ENCODE measurements at regions not wholly inside any gene's neighbourhood (a gene's known extent, or its start where the extent isn't known, plus 50 kb on each side); places are given as distances from the start of the nearest gene placed in this dataset.
A peak's percentile ranks its signal among the peaks of the same experiment; 100 is the strongest.
"Not testable (repeated sequence)": the region's sequence is repeated elsewhere in the genome, so short reads cannot be mapped to it uniquely, and the experiment has no call there.

- not testable (repeated sequence) for DNase-seq
These were observed 69.5 kb downstream of the MDH2 start for GRCh38 chr7:76117306-76117991.

- DNase-seq = not testable (repeated sequence)
These were observed 70.5 kb downstream of the MDH2 start for GRCh38 chr7:76118253-76119036.

GRCh38 chr7:76121044-76121443 is 73.1 kb downstream of the MDH2 start:
- no peak for DNase-seq

- DNase-seq = peak; percentile 8 to 32
These were observed 74.8 kb downstream of the MDH2 start for GRCh38 chr7:76122516-76123239.

- no peak for DNase-seq
These were observed 75.4 kb downstream of the MDH2 start for GRCh38 chr7:76123316-76123715.

- DNase-seq = no peak
These were observed 76.1 kb upstream of the SRRM3 start for GRCh38 chr7:76125560-76125959.

GRCh38 chr7:76126632-76127031 is 75.1 kb upstream of the SRRM3 start:
- DNase-seq = no peak

GRCh38 chr7:76129366-76129765 is 72.3 kb upstream of the SRRM3 start:
- peak in 1 of 2 donors; percentile 41 for DNase-seq

GRCh38 chr7:76129836-76130235 is 71.9 kb upstream of the SRRM3 start:
- DNase-seq = no peak

GRCh38 chr7:76130661-76131060 is 71.0 kb upstream of the SRRM3 start:
- DNase-seq = peak; percentile 30 to 49

GRCh38 chr7:76131887-76132286 is 69.8 kb upstream of the SRRM3 start:
- DNase-seq = not testable (repeated sequence)

- peak in 1 of 2 donors; percentile 6 for DNase-seq
These were observed 68.4 kb upstream of the SRRM3 start for GRCh38 chr7:76133164-76133775.

- no peak for DNase-seq
These were observed 67.9 kb upstream of the SRRM3 start for GRCh38 chr7:76133839-76134238.

- not testable (repeated sequence) for DNase-seq
These were observed 66.4 kb upstream of the SRRM3 start for GRCh38 chr7:76135263-76135662.

GRCh38 chr7:76138577-76139313 is 63.0 kb upstream of the SRRM3 start:
- peak in 1 of 2 donors; percentile 6 for DNase-seq

GRCh38 chr7:76139670-76140069 is 62.0 kb upstream of the SRRM3 start:
- DNase-seq = no peak

GRCh38 chr7:76140259-76140658 is 61.4 kb upstream of the SRRM3 start:
- DNase-seq = not testable (repeated sequence)

GRCh38 chr7:76142861-76143260 is 58.8 kb upstream of the SRRM3 start:
- no peak for DNase-seq

- not testable (repeated sequence) for DNase-seq
These were observed 56.9 kb upstream of the SRRM3 start for GRCh38 chr7:76144664-76145270.

- DNase-seq = no peak
These were observed 55.3 kb upstream of the SRRM3 start for GRCh38 chr7:76146374-76146773.

- DNase-seq = not testable (repeated sequence)
These were observed 52.7 kb upstream of the SRRM3 start for GRCh38 chr7:76148947-76149346.

All from inflammatory macrophage (primary cell).